Activated B cell treated with CpG ODN at 0.5 μM for 24 hours (primary cell): ENCODE measurements at regions not wholly inside any gene's neighbourhood (a gene's known extent, or its start where the extent isn't known, plus 50 kb on each side); places are given as distances from the start of the nearest gene placed in this dataset.

Source experiments
- ATAC-seq: fragments of 200-7000 bp; cut with Tn5 transposase; one replicate; pipeline ENCODE4 v1.10.0; 2021; ENCODE audit warnings: low read depth, mild to moderate bottlenecking, moderate library complexity
- CTCF ChIA-PET: fragments of 350-600 bp; sonication (Branson Sonifier 250); formaldehyde crosslinking; loops from one replicate; lab custom pipeline; 2021; ENCODE audit warnings: antibody characterized with exemption; lab: Charles Lee
- POLR2A ChIA-PET: fragments of 350-600 bp; sonication (Branson Sonifier 250); formaldehyde crosslinking; loops from one replicate; lab custom pipeline; 2021; ENCODE audit warnings: antibody characterized with exemption; lab: Charles Lee
- DNase-seq: peaks from one replicate; pipeline ENCODE4 v3.0.0; 2022
- H3K27ac Mint-ChIP-seq: one replicate; pipeline ENCODE4 v1.8.0; 2020; ENCODE audit warnings: mixed read lengths
- H3K27me3 Mint-ChIP-seq: one replicate; pipeline ENCODE4 v1.8.0; 2021; ENCODE audit warnings: mixed read lengths
- H3K36me3 Mint-ChIP-seq: one replicate; pipeline ENCODE4 v1.8.0; 2021; ENCODE audit warnings: low read depth, mixed read lengths
- H3K4me1 Mint-ChIP-seq: one replicate; pipeline ENCODE4 v1.8.0; 2021; ENCODE audit warnings: mixed read lengths
- H3K4me3 Mint-ChIP-seq: one replicate; pipeline ENCODE4 v1.8.0; 2020; ENCODE audit warnings: mild to moderate bottlenecking, mixed read lengths
- H3K9me3 Mint-ChIP-seq: one replicate; pipeline ENCODE4 v1.8.0; 2020; ENCODE audit warnings: mixed read lengths
- intact Hi-C: fragments of 100-400 bp; cut with micrococcal nuclease; formaldehyde crosslinking; loops from one replicate; pipeline ENCODE4 v1.15.1; 2024
- TF ChIP-seq, protein P1 (sequence below): fragments of 200-600 bp; IDR thresholded peaks from one replicate; pipeline ENCODE4 v1.8.0; 2022; ENCODE audit warnings: antibody characterized with exemption, mild to moderate bottlenecking

GRCh38 chr22:48513446-48513845 is 1314.2 kb downstream of the BRD1 start:
- no peak overlapping the region for H3K27ac Mint-ChIP-seq
- POLR2A ChIA-PET: no interaction called here
- ATAC-seq (no peak), DNase-seq (no peak)
- H3K4me3 Mint-ChIP-seq: no peak overlapping the region
- intact Hi-C loops: no loop called here
- CTCF ChIA-PET: no interaction called here
- no peaks in the 10 kb centered on the region for H3K4me1 Mint-ChIP-seq
- H3K9me3 Mint-ChIP-seq: no peaks in the 10 kb centered on the region
- no peaks in the 10 kb centered on the region for H3K27me3 Mint-ChIP-seq
- TF ChIP-seq, protein P1, sequence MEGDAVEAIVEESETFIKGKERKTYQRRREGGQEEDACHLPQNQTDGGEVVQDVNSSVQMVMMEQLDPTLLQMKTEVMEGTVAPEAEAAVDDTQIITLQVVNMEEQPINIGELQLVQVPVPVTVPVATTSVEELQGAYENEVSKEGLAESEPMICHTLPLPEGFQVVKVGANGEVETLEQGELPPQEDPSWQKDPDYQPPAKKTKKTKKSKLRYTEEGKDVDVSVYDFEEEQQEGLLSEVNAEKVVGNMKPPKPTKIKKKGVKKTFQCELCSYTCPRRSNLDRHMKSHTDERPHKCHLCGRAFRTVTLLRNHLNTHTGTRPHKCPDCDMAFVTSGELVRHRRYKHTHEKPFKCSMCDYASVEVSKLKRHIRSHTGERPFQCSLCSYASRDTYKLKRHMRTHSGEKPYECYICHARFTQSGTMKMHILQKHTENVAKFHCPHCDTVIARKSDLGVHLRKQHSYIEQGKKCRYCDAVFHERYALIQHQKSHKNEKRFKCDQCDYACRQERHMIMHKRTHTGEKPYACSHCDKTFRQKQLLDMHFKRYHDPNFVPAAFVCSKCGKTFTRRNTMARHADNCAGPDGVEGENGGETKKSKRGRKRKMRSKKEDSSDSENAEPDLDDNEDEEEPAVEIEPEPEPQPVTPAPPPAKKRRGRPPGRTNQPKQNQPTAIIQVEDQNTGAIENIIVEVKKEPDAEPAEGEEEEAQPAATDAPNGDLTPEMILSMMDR: no peak
- H3K36me3 Mint-ChIP-seq: no peaks in the 10 kb centered on the region

- no peak for DNase-seq
- POLR2A ChIA-PET: no interaction called here
These were observed 1315.8 kb downstream of the BRD1 start for GRCh38 chr22:48511781-48512327.

DNA sequence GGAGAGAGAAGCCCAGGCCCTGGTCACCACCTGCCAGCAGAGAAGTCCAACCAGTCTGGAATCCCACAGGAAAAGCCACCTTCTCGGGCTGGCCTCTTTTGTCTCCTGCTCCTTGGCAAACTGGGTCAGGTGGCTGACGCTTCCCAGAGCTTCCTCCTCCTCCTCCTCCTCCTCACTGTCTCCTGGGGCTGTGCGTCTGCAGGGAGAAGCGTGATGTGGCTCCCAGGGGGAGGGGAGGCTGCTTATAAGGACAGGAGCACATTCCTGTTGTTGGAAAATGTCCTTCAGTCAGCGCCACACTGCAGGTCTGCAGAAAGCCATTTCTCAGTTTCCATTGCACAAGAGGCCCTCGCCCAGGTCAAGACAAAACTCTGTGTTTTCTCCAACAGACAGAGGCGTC is 1316.5 kb downstream of the BRD1 start:
- ChIA-PET POLR2A (no interaction called here), CTCF (no interaction called here)
- Mint-ChIP-seq H3K27me3 (no peaks in the 10 kb centered on the region), H3K4me3 (no peak overlapping the region), H3K27ac (no peak overlapping the region), H3K36me3 (no peaks in the 10 kb centered on the region), H3K9me3 (no peaks in the 10 kb centered on the region), H3K4me1 (no peaks in the 10 kb centered on the region)
- ATAC-seq (no peak), DNase-seq (no peak)
- TF ChIP-seq, protein P1: no peak
- intact Hi-C loops: no loop called here

More at GRCh38 chr22:48511781-48512327, 1315.8 kb downstream of the BRD1 start:
- no peak for ATAC-seq
- CTCF ChIA-PET: no interaction called here
- Mint-ChIP-seq H3K27ac (no peak overlapping the region), H3K4me1 (no peaks in the 10 kb centered on the region), H3K27me3 (no peaks in the 10 kb centered on the region), H3K9me3 (no peaks in the 10 kb centered on the region), H3K4me3 (no peak overlapping the region), H3K36me3 (no peaks in the 10 kb centered on the region)
- intact Hi-C loops: no loop called here
- TF ChIP-seq, protein P1: no peak

DNA sequence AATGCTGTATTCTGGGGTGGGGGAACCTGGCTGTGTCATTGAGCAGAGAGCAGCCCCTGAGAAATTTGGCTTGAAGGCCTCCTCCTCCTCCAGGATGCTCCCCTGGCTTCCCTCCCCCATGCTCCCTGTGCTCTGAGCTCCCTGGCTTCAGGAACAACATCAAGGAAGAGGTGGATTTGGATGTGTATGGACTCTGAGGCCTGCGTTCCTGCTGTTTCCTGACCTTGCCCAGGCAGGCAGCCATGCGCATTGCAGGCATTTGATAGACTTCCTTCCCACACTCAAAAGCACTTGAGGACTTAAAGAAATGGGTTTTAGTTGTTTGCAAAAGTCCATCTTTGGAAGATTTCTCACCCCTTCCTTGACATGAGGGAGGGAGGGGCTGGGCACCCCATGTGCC is 1317.1 kb downstream of the BRD1 start:
- CTCF ChIA-PET: no interaction called here
- Mint-ChIP-seq H3K27me3 (no peaks in the 10 kb centered on the region), H3K36me3 (no peaks in the 10 kb centered on the region), H3K4me1 (no peaks in the 10 kb centered on the region), H3K4me3 (no peak overlapping the region), H3K9me3 (no peaks in the 10 kb centered on the region), H3K27ac (no peak overlapping the region)
- intact Hi-C loops: no loop called here
- DNase-seq (no peak), ATAC-seq (no peak)
- POLR2A ChIA-PET: no interaction called here
- TF ChIP-seq, protein P1: no peak

DNA sequence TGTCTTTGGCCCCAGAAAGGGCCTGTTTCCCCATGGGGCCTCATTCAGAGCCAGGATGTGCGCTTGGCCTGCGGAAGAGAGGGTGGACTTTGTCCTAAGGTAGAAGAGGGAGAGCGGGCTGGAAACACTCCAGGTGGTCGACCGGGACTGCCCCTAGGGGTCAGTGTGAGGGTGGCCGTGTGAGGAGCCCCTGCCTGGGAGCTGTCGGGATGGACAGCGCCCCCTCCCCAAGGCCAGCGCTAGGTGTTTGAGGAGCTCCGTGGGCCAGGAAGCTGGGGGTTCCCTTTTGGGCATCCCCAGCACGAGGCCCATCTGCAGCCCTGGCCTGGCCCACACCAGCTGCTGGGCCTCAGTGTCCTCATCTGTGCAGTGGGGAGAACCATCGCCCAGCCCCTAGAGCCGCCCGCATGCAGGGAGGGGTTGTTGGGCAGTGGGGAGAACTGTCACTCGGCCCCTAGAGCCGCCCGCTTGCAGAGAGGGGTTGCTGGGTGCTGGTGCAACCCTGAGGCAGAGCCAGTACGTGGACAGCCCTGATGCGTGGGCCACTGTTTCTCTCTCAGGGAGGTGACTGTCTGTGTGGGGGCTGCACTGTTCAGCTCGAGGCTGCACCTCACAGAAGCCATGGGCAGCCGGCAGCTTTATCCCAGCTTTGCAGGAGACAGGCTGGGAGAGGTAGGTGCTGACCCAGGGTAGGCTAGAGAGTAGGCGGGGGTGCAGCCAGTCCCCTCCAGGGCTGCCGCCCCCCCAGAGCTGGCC is 1319.9 kb downstream of the BRD1 start:
- no peak overlapping the region for H3K27ac Mint-ChIP-seq
- POLR2A ChIA-PET: no interaction called here

More for the DNA sequence above, 1319.9 kb downstream of the BRD1 start:
- DNase-seq (no peak), ATAC-seq (no peak)
- Mint-ChIP-seq H3K27me3 (no peaks in the 10 kb centered on the region), H3K4me3 (no peak overlapping the region), H3K9me3 (no peaks in the 10 kb centered on the region), H3K4me1 (no peaks in the 10 kb centered on the region), H3K36me3 (no peaks in the 10 kb centered on the region)
- intact Hi-C loops: no loop called here
- TF ChIP-seq, protein P1: no peak
- CTCF ChIA-PET: no interaction called here
